Left lung (tissue), 4 donors: ENCODE measurements at regions not wholly inside any gene's neighbourhood (a gene's known extent, or its start where the extent isn't known, plus 50 kb on each side); places are given as distances from the start of the nearest gene placed in this dataset.

Source experiments
- ATAC-seq: fragments of 200-7000 bp; cut with Tn5 transposase; one replicate; pipeline ENCODE4 v1.9.1; 2020; ENCODE audit warnings: moderate library complexity
- DNase-seq, 4 donors: peaks; one replicate each; pipeline ENCODE4 v3.0.0-alpha.2; 2013 to 2020
- H3K27ac ChIP-seq, 2 donors: fragments of 200-600 bp; sonication (generic) in 1 of 2; one replicate each; pipeline versions ENCODE4 v1.5.0 to v1.8.0; 2020 to 2021
- H3K27me3 ChIP-seq, 2 donors: fragments of 200-600 bp; sonication (generic) in 1 of 2; one replicate each; pipeline versions ENCODE4 v1.5.0 to v1.8.0; 2020 to 2021
- H3K36me3 ChIP-seq, 2 donors: fragments of 200-600 bp; sonication (generic) in 1 of 2; one replicate each; pipeline versions ENCODE4 v1.5.0 to v1.8.0; 2020 to 2021
- H3K4me1 ChIP-seq, 2 donors: fragments of 200-600 bp; one replicate each; pipeline ENCODE4 v1.8.0; 2021
- H3K4me3 ChIP-seq, 2 donors: fragments of 200-600 bp; sonication (generic) in 1 of 2; one replicate each; pipeline versions ENCODE4 v1.5.0 to v1.8.0; 2020 to 2021; ENCODE audit warnings: mild to moderate bottlenecking in 1 of 2
- H3K9me3 ChIP-seq, 2 donors: fragments of 200-600 bp; sonication (generic) in 1 of 2; one replicate each; pipeline versions ENCODE4 v1.5.0 to v1.8.0; 2020 to 2021
- intact Hi-C, 2 donors: fragments of 100-400 bp; cut with DNase I; formaldehyde crosslinking; loops; one replicate each; pipeline versions ENCODE4 v1.11.2 to v1.14.2; 2022
- TF ChIP-seq, protein P1 (sequence below), 2 donors: fragments of 200-600 bp; sonication (generic) in 1 of 2; IDR thresholded peaks; one replicate each; pipeline versions ENCODE4 v1.5.0 to v1.8.0; 2021; ENCODE audit warnings: antibody characterized with exemption in 2 of 2
- donor health status: DM: no; HTN: yes; CAD: no.
- donor health status: DM: no; HTN: no; CAD: no.

DNA sequence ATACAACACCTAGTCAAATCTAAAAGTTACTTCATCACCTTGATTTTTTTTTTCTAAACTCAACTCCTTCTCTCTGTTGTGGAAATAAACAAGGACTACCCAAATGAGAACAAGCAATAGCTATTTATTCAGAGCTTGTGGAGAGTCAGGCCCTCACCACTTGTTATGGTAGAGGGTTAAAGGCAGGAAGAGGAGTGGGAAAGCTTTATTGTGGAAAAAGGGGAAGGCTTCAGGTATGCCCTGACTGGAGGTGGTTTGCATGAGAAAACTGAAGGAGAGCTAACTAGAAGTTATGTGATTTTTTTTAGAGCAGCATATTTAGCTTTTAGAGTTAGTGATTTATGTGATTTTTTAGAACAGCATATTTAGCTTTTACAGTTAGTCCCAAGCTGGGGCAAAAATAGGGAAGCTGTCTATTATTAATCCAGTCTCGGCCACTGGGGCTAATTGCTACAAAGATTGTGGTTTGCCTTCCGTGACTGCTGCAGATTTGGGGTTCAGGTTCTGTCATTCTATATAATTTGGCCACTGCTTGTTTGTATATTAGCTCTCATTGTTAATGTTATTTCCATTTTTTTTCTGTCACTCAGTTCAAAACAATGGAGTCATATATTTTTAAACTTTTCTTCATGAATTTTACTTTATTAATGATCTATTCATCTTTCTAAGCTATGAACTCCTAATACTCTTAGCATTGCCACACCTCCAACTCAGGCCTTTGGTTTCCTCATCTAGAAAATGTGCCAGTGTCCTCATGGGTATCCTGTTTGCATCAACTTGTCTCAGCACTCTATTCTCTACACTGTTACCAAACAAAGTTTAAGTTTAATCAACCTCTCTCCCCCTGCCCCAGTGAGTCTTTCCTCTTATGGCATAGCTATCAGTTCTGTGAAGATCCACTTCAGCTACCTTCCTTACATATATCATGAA lies 713.0 kb downstream of the BRINP3 start:
- no peaks in the 10 kb centered on the region for H3K36me3 ChIP-seq
- intact Hi-C loops = no loop called here
- H3K9me3 ChIP-seq = peaks cover 0 to 6% of the 10 kb centered on the region in 2 donors
- TF ChIP-seq, protein P1, sequence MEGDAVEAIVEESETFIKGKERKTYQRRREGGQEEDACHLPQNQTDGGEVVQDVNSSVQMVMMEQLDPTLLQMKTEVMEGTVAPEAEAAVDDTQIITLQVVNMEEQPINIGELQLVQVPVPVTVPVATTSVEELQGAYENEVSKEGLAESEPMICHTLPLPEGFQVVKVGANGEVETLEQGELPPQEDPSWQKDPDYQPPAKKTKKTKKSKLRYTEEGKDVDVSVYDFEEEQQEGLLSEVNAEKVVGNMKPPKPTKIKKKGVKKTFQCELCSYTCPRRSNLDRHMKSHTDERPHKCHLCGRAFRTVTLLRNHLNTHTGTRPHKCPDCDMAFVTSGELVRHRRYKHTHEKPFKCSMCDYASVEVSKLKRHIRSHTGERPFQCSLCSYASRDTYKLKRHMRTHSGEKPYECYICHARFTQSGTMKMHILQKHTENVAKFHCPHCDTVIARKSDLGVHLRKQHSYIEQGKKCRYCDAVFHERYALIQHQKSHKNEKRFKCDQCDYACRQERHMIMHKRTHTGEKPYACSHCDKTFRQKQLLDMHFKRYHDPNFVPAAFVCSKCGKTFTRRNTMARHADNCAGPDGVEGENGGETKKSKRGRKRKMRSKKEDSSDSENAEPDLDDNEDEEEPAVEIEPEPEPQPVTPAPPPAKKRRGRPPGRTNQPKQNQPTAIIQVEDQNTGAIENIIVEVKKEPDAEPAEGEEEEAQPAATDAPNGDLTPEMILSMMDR (IDR thresholded peaks at IDR 0.05) = no peak
- DNase-seq (no peak), ATAC-seq (no peak)
- no peak overlapping the region for H3K27ac ChIP-seq
- no peaks in the 10 kb centered on the region for H3K27me3 ChIP-seq
- H3K4me1 ChIP-seq = no peaks in the 10 kb centered on the region
- no peak overlapping the region for H3K4me3 ChIP-seq

DNA sequence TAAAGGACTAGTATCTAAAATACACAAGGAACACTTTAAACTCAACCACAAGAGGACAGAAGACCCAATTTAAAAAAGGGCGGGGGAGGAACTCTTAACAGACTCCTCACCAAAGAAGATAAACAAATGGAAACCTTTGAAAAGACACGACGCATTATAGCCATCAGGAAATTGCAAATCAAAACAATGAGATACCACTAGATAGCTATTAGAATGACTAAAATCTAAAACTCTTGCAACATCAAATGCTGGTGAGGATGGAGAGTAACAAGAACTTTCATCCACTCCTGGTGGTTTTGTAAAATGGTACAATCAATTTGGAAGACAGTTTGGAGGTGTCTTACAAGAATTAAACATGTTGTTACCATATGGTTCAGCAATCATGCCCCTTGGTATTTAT lies 708.2 kb downstream of the BRINP3 start:
- no peaks in the 10 kb centered on the region for H3K4me1 ChIP-seq
- H3K36me3 ChIP-seq = no peaks in the 10 kb centered on the region
- no peak for ATAC-seq
- H3K27me3 ChIP-seq = no peaks in the 10 kb centered on the region
- no peak overlapping the region for H3K27ac ChIP-seq
- no peak overlapping the region for H3K4me3 ChIP-seq
- intact Hi-C loops = no loop called here
- TF ChIP-seq, protein P1 (IDR thresholded peaks at IDR 0.05) = no peak
- H3K9me3 ChIP-seq = no peaks in the 10 kb centered on the region
- DNase-seq = no peak

GRCh38 chr1:189774721-189775287 lies 702.9 kb downstream of the BRINP3 start:
- Histone ChIP-seq H3K36me3 (no peaks in the 10 kb centered on the region), H3K4me3 (no peak overlapping the region), H3K27me3 (no peaks in the 10 kb centered on the region), H3K27ac (no peak overlapping the region), H3K9me3 (no peaks in the 10 kb centered on the region), H3K4me1 (no peaks in the 10 kb centered on the region)
- intact Hi-C loops = no loop called here
- no peak for DNase-seq
- TF ChIP-seq, protein P1 (IDR thresholded peaks at IDR 0.05) = no peak
- no peak for ATAC-seq

GRCh38 chr1:189775343-189775742 lies 702.3 kb downstream of the BRINP3 start:
- H3K4me1 ChIP-seq = no peaks in the 10 kb centered on the region
- no peaks in the 10 kb centered on the region for H3K36me3 ChIP-seq
- no peak for DNase-seq
- intact Hi-C loops = no loop called here
- no peak overlapping the region for H3K27ac ChIP-seq
- TF ChIP-seq, protein P1 (IDR thresholded peaks at IDR 0.05) = no peak
- ATAC-seq = peak; percentile 43
- no peak overlapping the region for H3K4me3 ChIP-seq
- H3K27me3 ChIP-seq = no peaks in the 10 kb centered on the region
- no peaks in the 10 kb centered on the region for H3K9me3 ChIP-seq

GRCh38 chr1:189779034-189779433 lies 698.6 kb downstream of the BRINP3 start:
- no peaks in the 10 kb centered on the region for H3K36me3 ChIP-seq
- DNase-seq (no peak), ATAC-seq (no peak)
- no peaks in the 10 kb centered on the region for H3K27me3 ChIP-seq
- no peak overlapping the region for H3K27ac ChIP-seq
- no peaks in the 10 kb centered on the region for H3K9me3 ChIP-seq
- intact Hi-C loops = no loop called here
- no peak overlapping the region for H3K4me3 ChIP-seq
- TF ChIP-seq, protein P1 (IDR thresholded peaks at IDR 0.05) = no peak
- H3K4me1 ChIP-seq = no peaks in the 10 kb centered on the region
